Keratinocyte (primary cell): ENCODE measurements at regions not wholly inside any gene's neighbourhood (a gene's known extent, or its start where the extent isn't known, plus 50 kb on each side); places are given as distances from the start of the nearest gene placed in this dataset.

ENCODE experiments used
- DNase-seq: peaks from one replicate; pipeline ENCODE4 v3.0.0-alpha.2; 2011; ENCODE audit warnings: low read depth, missing footprints, low spot score
- FAIRE-seq: peaks from 2 replicates; lab custom pipeline; 2011; peaks lifted over from hg19 to GRCh38; lab: Jason Lieb, UNC
- H2AFZ ChIP-seq: 2 replicates; pipeline ENCODE4 v1.6.0; 2012; ENCODE audit warnings: low read length, control low read depth, inconsistent platforms; ENCODE audit not compliant: control insufficient read depth
- H3K27ac ChIP-seq: 2 replicates; pipeline ENCODE4 v1.5.1; 2011; ENCODE audit warnings: low read length; ENCODE audit not compliant: control insufficient read depth, insufficient read depth
- H3K27me3 ChIP-seq: 3 replicates; pipeline ENCODE4 v1.6.0; 2011; ENCODE audit warnings: low read length; ENCODE audit not compliant: control insufficient read depth, insufficient read depth; ENCODE audit errors: extremely low read depth
- H3K36me3 ChIP-seq, 2 experiments: 2 replicates in 1 of 2; 3 replicates in 1 of 2; pipeline ENCODE4 v1.5.1; 2011; ENCODE audit warnings: low read length in 2 of 2, mild to moderate bottlenecking in 1 of 2; ENCODE audit not compliant: control insufficient read depth in 2 of 2, insufficient read depth in 2 of 2; ENCODE audit errors: extremely low read depth in 1 of 2
- H3K4me1 ChIP-seq: 3 replicates; pipeline ENCODE4 v1.5.1; 2011; ENCODE audit warnings: low read length; ENCODE audit not compliant: control insufficient read depth, insufficient read depth; ENCODE audit errors: extremely low read depth
- H3K4me2 ChIP-seq: 3 replicates; pipeline ENCODE4 v1.6.0; 2011; ENCODE audit warnings: low read depth, low read length; ENCODE audit not compliant: control insufficient read depth, insufficient read depth; ENCODE audit errors: extremely low read depth
- H3K4me3 ChIP-seq, 3 experiments: fragments of 200-600 bp in 1 of 3; sonication (generic) in 1 of 3; 2 replicates in 2 of 3; 3 replicates in 1 of 3; pipeline ENCODE4 v1.5.1; 2011 to 2016; ENCODE audit warnings: low read length in 3 of 3, mild to moderate bottlenecking in 3 of 3, control low read depth in 2 of 3, inconsistent platforms in 1 of 3, low read depth in 1 of 3, mixed read lengths in 1 of 3, mixed run types in 1 of 3, moderate library complexity in 1 of 3; ENCODE audit not compliant: control insufficient read depth in 2 of 3, insufficient read depth in 2 of 3; ENCODE audit errors: extremely low read depth in 1 of 3
- H3K79me2 ChIP-seq: 2 replicates; pipeline ENCODE4 v1.6.0; 2012; ENCODE audit warnings: low read length; ENCODE audit not compliant: control insufficient read depth, insufficient read depth
- H3K9ac ChIP-seq: 3 replicates; pipeline ENCODE4 v1.6.0; 2011; ENCODE audit warnings: low read length; ENCODE audit not compliant: control insufficient read depth, insufficient read depth; ENCODE audit errors: extremely low read depth
- H3K9me1 ChIP-seq: 3 replicates; pipeline ENCODE4 v1.6.0; 2011; ENCODE audit warnings: low read length; ENCODE audit not compliant: control insufficient read depth, insufficient read depth; ENCODE audit errors: extremely low read depth
- H3K9me3 ChIP-seq: 2 replicates; pipeline ENCODE4 v1.5.1; 2012; ENCODE audit warnings: low read depth, low read length; ENCODE audit not compliant: control insufficient read depth
- H4K20me1 ChIP-seq: 3 replicates; pipeline ENCODE4 v1.6.0; 2011; ENCODE audit warnings: low read length; ENCODE audit not compliant: control insufficient read depth, insufficient read depth; ENCODE audit errors: extremely low read depth
- EZH2 ChIP-seq: IDR thresholded peaks from one replicate; pipeline ENCODE4 v1.6.1; 2012; ENCODE audit warnings: inconsistent platforms, mild to moderate bottlenecking, low read length, moderate library complexity
- dilution Hi-C: fragments of 300-500 bp; cut with MboI; formaldehyde crosslinking; loops from one replicate; pipeline ENCODE4 v1.7.0; 2020; ENCODE audit warnings: low sequenced_read_pairs; ENCODE audit not compliant: extremely low pct_ligation_motif_present
- TF ChIP-seq, protein P1 (sequence below), 3 experiments: IDR thresholded peaks in 1 of 3; conservative IDR thresholded peaks in 1 of 3; optimal IDR thresholded peaks in 1 of 3; 2 replicates in 2 of 3; 3 replicates in 1 of 3; pipeline versions ENCODE3 to v1.5.1; 2011; ENCODE audit warnings: low read length in 3 of 3, mild to moderate bottlenecking in 3 of 3, moderate library complexity in 2 of 3, control low read depth in 1 of 3, inconsistent platforms in 1 of 3; ENCODE audit not compliant: insufficient read depth in 2 of 3; ENCODE audit errors: extremely low read depth in 1 of 3

DNA sequence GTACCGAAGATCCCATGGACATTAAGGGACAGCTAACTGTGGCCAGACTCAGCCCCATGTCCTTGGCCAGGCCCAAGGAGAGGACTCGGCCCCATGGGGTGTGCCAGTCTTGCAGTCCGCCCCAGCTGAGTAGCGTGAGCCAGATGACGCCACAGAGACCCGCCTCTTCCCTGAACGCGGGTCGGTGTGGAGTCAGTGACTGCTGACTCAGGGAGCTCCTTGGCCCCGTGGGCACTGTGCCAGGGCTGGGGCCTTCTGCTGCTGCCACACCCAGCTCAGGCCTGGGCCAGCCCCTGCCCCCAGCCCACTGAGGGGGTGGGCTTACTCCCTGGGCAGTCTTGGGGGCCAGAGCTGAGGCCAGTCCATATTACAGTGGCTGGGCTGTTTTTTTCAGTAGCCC is 52.8 kb downstream of the PLXNA1 start:
- no peaks in the 10 kb centered on the region for H3K9me3 ChIP-seq
- H2AFZ ChIP-seq: no peak overlapping the region
- H3K27me3 ChIP-seq: no peaks in the 10 kb centered on the region
- no peaks in the 10 kb centered on the region for H3K79me2 ChIP-seq
- H3K27ac ChIP-seq: peak overlapping the region; percentile 63
- peak; percentile 67 for DNase-seq
- H3K9me1 ChIP-seq: no peaks in the 10 kb centered on the region
- TF ChIP-seq EZH2: no peak
- TF ChIP-seq, protein P1, sequence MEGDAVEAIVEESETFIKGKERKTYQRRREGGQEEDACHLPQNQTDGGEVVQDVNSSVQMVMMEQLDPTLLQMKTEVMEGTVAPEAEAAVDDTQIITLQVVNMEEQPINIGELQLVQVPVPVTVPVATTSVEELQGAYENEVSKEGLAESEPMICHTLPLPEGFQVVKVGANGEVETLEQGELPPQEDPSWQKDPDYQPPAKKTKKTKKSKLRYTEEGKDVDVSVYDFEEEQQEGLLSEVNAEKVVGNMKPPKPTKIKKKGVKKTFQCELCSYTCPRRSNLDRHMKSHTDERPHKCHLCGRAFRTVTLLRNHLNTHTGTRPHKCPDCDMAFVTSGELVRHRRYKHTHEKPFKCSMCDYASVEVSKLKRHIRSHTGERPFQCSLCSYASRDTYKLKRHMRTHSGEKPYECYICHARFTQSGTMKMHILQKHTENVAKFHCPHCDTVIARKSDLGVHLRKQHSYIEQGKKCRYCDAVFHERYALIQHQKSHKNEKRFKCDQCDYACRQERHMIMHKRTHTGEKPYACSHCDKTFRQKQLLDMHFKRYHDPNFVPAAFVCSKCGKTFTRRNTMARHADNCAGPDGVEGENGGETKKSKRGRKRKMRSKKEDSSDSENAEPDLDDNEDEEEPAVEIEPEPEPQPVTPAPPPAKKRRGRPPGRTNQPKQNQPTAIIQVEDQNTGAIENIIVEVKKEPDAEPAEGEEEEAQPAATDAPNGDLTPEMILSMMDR (optimal IDR thresholded peaks at IDR 0.05 in 1 of 3, IDR thresholded peaks at IDR 0.05 in 1 of 3, conservative IDR thresholded peaks at IDR 0.05 in 1 of 3; ENCODE audit: extremely low read depth in 1 of 3, insufficient read depth in 2 of 3, low read length in 3 of 3): no peak
- dilution Hi-C loops: no loop called here
- H4K20me1 ChIP-seq: no peaks in the 10 kb centered on the region
- H3K4me1 ChIP-seq: peaks cover 13% of the 10 kb centered on the region
- peak; percentile 85 for FAIRE-seq
- H3K9ac ChIP-seq: peak overlapping the region; percentile 25
- no peak overlapping the region for H3K4me3 ChIP-seq
- H3K4me2 ChIP-seq: no peak overlapping the region
- peaks cover 21 to 26% of the 10 kb centered on the region in 2 experiments for H3K36me3 ChIP-seq

- Histone ChIP-seq H3K27me3 (no peaks in the 10 kb centered on the region), H3K4me2 (no peak overlapping the region), H3K79me2 (no peaks in the 10 kb centered on the region), H3K36me3 (peaks cover 15 to 19% of the 10 kb centered on the region in 2 experiments), H4K20me1 (no peaks in the 10 kb centered on the region), H3K9ac (peak overlapping the region; percentile 25), H3K4me1 (peaks cover 13% of the 10 kb centered on the region), H3K27ac (peak overlapping the region; percentile 63), H2AFZ (no peak overlapping the region), H3K9me1 (no peaks in the 10 kb centered on the region), H3K4me3 (no peak overlapping the region), H3K9me3 (no peaks in the 10 kb centered on the region)
- no peak for FAIRE-seq
- dilution Hi-C loops: no loop called here
- no peak for DNase-seq
- TF ChIP-seq, protein P1 (optimal IDR thresholded peaks at IDR 0.05 in 1 of 3, IDR thresholded peaks at IDR 0.05 in 1 of 3, conservative IDR thresholded peaks at IDR 0.05 in 1 of 3; ENCODE audit: extremely low read depth in 1 of 3, insufficient read depth in 2 of 3, low read length in 3 of 3): no peak
- no peak for TF ChIP-seq EZH2
Observed at GRCh38 chr3:127036209-127037020, 53.5 kb downstream of the PLXNA1 start.
